ENCODE measurements at regions not wholly inside any gene's neighbourhood (a gene's known extent, or its start where the extent isn't known, plus 50 kb on each side); places are given as distances from the start of the nearest gene placed in this dataset.

GRCh38 chr16:79895053-79895916 lies 294.7 kb upstream of the MAF start:
- no peak for TF ChIP-seq CTCF (IDR thresholded peaks at IDR 0.05)
- TF ChIP-seq POLR2AphosphoS5 (IDR thresholded peaks at IDR 0.05; ENCODE audit: low read depth, low read length): no peak
- TF ChIP-seq REST (IDR thresholded peaks at IDR 0.05; ENCODE audit: insufficient read depth in 1 of 2, low read depth in 2 of 2, low read length in 1 of 2): no peak
- TF ChIP-seq TCF7L2 (IDR thresholded peaks at IDR 0.05; ENCODE audit: low read depth, low read length): no peak
